Panc1 (cell line): ENCODE measurements at regions not wholly inside any gene's neighbourhood (a gene's known extent, or its start where the extent isn't known, plus 50 kb on each side); places are given as distances from the start of the nearest gene placed in this dataset.
"Not testable (repeated sequence)": the region's sequence is repeated elsewhere in the genome, so short reads cannot be mapped to it uniquely, and the experiment has no call there.

Experiments used
- ATAC-seq: fragments of 200-7000 bp; cut with Tn5 transposase; 2 replicates; pipeline ENCODE4 v1.9.1; 2020; ENCODE audit warnings: mild to moderate bottlenecking, moderate library complexity
- BruUV-seq: library from RNA; stranded (reverse); fragments of 400-500 nt; replicated peaks from 2 replicates; lab custom pipeline; 2021; lab: Mats Ljungman, UMichigan
- CTCF ChIA-PET: fragments of 300-600 bp; sonication (Branson Sonifier 250); formaldehyde crosslinking; loops from one replicate; lab custom pipeline; 2022; ENCODE audit warnings: antibody characterized with exemption; lab: Charles Lee
- POLR2A ChIA-PET: fragments of 300-600 bp; sonication (Branson Sonifier 250); formaldehyde crosslinking; loops from one replicate; lab custom pipeline; 2022; ENCODE audit warnings: antibody characterized with exemption; lab: Charles Lee
- DNase-seq: peaks from one replicate; pipeline ENCODE4 v3.0.0-alpha.2; 2010; ENCODE audit warnings: low read depth, low spot score
- H3K27ac ChIP-seq: 2 replicates; pipeline ENCODE4 v1.5.1; 2011; ENCODE audit warnings: mild to moderate bottlenecking, low read length, inconsistent platforms
- H3K27me3 ChIP-seq: fragments of 200-500 bp; sonication (Bioruptor generic); 2 replicates; pipeline ENCODE4 v1.6.0; 2014; ENCODE audit warnings: low read length, inconsistent platforms; ENCODE audit not compliant: control insufficient read depth, insufficient read depth
- H3K36me3 ChIP-seq: fragments of 200-500 bp; sonication (Bioruptor generic); 2 replicates; pipeline ENCODE4 v1.5.1; 2014; ENCODE audit warnings: inconsistent platforms, mild to moderate bottlenecking, low read length, moderate library complexity; ENCODE audit not compliant: control insufficient read depth, insufficient read depth
- H3K4me1 ChIP-seq: 2 replicates; pipeline ENCODE4 v1.5.1; 2011; ENCODE audit warnings: inconsistent platforms, mild to moderate bottlenecking, low read length, moderate library complexity; ENCODE audit not compliant: control insufficient read depth, insufficient read depth
- H3K4me3 ChIP-seq, 2 experiments: 2 replicates each; pipeline ENCODE4 v1.5.1; 2011 to 2012; ENCODE audit warnings: low read depth in 2 of 2, low read length in 2 of 2, mild to moderate bottlenecking in 2 of 2, inconsistent platforms in 1 of 2, moderate library complexity in 1 of 2
- H3K9me3 ChIP-seq: fragments of 200-500 bp; sonication (Bioruptor generic); 2 replicates; pipeline ENCODE4 v1.5.1; 2014; ENCODE audit warnings: low read depth, mild to moderate bottlenecking, inconsistent platforms, low read length, moderate library complexity; ENCODE audit not compliant: control insufficient read depth, insufficient read depth
- in situ Hi-C: cut with HindIII; loops from 2 replicates; pipeline ENCODE4 v1.10.0; 2016; ENCODE audit warnings: low sequenced_read_pairs, low pct_unique_long_range_greater_than_20kb
- intact Hi-C: fragments of 100-400 bp; cut with micrococcal nuclease; formaldehyde crosslinking; loops from one replicate; pipeline ENCODE4 v1.10.0; 2022; ENCODE audit not compliant: unreplicated experiment

GRCh38 chr15:21174761-21175160 is 265.5 kb downstream of the POTEB3 start:
- H3K27me3 ChIP-seq, ATAC-seq, POLR2A ChIA-PET, H3K4me1 ChIP-seq, H3K36me3 ChIP-seq, H3K27ac ChIP-seq, H3K4me3 ChIP-seq, CTCF ChIA-PET, BruUV-seq, intact Hi-C loops, in situ Hi-C loops, H3K9me3 ChIP-seq, DNase-seq: not testable (repeated sequence)

GRCh38 chr15:21151203-21151966 is 285.3 kb upstream of the POTEB2 start:
- ATAC-seq, H3K4me1 ChIP-seq, H3K4me3 ChIP-seq, H3K27ac ChIP-seq, DNase-seq, intact Hi-C loops, POLR2A ChIA-PET, H3K36me3 ChIP-seq, CTCF ChIA-PET, BruUV-seq, H3K9me3 ChIP-seq, H3K27me3 ChIP-seq, in situ Hi-C loops: not testable (repeated sequence)

- H3K36me3 ChIP-seq, H3K4me3 ChIP-seq, ATAC-seq, intact Hi-C loops, H3K27me3 ChIP-seq, H3K27ac ChIP-seq, POLR2A ChIA-PET, H3K9me3 ChIP-seq, in situ Hi-C loops, H3K4me1 ChIP-seq, DNase-seq, CTCF ChIA-PET, BruUV-seq: not testable (repeated sequence)
These were observed 282.0 kb upstream of the POTEB2 start for GRCh38 chr15:21148136-21148535.

GRCh38 chr15:21133893-21134292 is 267.8 kb upstream of the POTEB2 start:
- H3K27me3 ChIP-seq, H3K27ac ChIP-seq, H3K4me1 ChIP-seq, intact Hi-C loops, H3K9me3 ChIP-seq, BruUV-seq, ATAC-seq, H3K36me3 ChIP-seq, DNase-seq, POLR2A ChIA-PET, CTCF ChIA-PET, in situ Hi-C loops, H3K4me3 ChIP-seq: not testable (repeated sequence)

- CTCF ChIA-PET, H3K4me1 ChIP-seq, H3K27ac ChIP-seq, POLR2A ChIA-PET, BruUV-seq, H3K4me3 ChIP-seq, DNase-seq, ATAC-seq, in situ Hi-C loops, intact Hi-C loops, H3K9me3 ChIP-seq, H3K36me3 ChIP-seq, H3K27me3 ChIP-seq: not testable (repeated sequence)
These were observed 246.3 kb upstream of the POTEB2 start for GRCh38 chr15:21112271-21113053.

- ATAC-seq, intact Hi-C loops, in situ Hi-C loops, DNase-seq, H3K4me1 ChIP-seq, BruUV-seq, H3K4me3 ChIP-seq, CTCF ChIA-PET, H3K27me3 ChIP-seq, H3K9me3 ChIP-seq, POLR2A ChIA-PET, H3K27ac ChIP-seq, H3K36me3 ChIP-seq: not testable (repeated sequence)
These were observed 245.7 kb upstream of the POTEB2 start for GRCh38 chr15:21111861-21112260.

GRCh38 chr15:21111172-21111571 is 245.1 kb upstream of the POTEB2 start:
- ATAC-seq, H3K4me1 ChIP-seq, H3K27me3 ChIP-seq, H3K27ac ChIP-seq, DNase-seq, intact Hi-C loops, BruUV-seq, H3K36me3 ChIP-seq, in situ Hi-C loops, POLR2A ChIA-PET, CTCF ChIA-PET, H3K9me3 ChIP-seq, H3K4me3 ChIP-seq: not testable (repeated sequence)
